PC-9 (cell line): ENCODE measurements at regions not wholly inside any gene's neighbourhood (a gene's known extent, or its start where the extent isn't known, plus 50 kb on each side); places are given as distances from the start of the nearest gene placed in this dataset.

Experiments used
- CTCF ChIP-seq: fragments of 200-600 bp; sonication (generic); conservative IDR thresholded peaks from 2 replicates; pipeline ENCODE4 v1.6.1; 2017; ENCODE audit warnings: mixed run types, antibody characterized with exemption, mild to moderate bottlenecking, moderate library complexity
- EZH2 ChIP-seq: fragments of 200-600 bp; sonication (generic); IDR thresholded peaks from 2 replicates; pipeline ENCODE4 v1.8.0; 2017; ENCODE audit warnings: antibody characterized with exemption, low read depth

DNA sequence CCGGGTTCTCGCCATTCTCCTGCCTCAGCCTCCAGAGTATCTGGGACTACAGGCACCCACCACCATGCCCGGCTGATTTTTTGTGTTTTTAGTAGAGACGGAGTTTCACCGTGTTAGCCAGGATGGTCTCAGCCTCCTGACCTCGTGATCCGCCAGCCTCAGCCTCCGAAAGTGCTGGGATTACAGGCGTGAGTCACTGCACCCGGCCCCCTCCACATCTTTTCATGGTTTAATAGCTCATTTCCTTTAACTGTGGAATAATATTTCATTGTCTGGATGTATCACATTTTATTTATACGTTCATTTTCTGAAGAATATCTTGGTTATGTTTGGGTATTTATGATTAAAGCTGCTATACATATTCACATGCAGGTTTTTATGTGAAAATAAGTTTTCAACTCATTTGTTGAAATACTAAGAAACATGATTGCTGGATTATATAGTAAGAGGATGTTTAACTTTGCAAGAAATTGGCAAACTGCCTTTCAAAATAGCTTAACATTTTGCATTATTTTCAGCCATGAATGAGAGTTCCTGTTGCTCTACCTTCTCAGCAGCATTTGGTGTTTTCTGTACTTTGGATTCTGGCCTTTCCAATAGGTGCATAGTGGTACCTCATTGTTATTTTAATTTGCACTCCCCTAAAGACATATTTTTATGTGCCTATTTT lies 591.9 kb downstream of the TECRL start:
- TF ChIP-seq CTCF (no peak), EZH2 (no peak)
